T1000 (cell line): ENCODE measurements at regions not wholly inside any gene's neighbourhood (a gene's known extent, or its start where the extent isn't known, plus 50 kb on each side); places are given as distances from the start of the nearest gene placed in this dataset.
"Not testable (repeated sequence)": the region's sequence is repeated elsewhere in the genome, so short reads cannot be mapped to it uniquely, and the experiment has no call there.

Experiments used
- DNase-seq: peaks from one replicate; lab custom pipeline; 2025; ENCODE audit warnings: mixed read lengths; lab: John Stamatoyannopoulos, UW

- no peak for DNase-seq
Measured at GRCh38 chr12:114815026-114815795, 131.2 kb upstream of the TBX3 start.

GRCh38 chr12:114812858-114813761 is 129.1 kb upstream of the TBX3 start:
- no peak for DNase-seq

- DNase-seq, result no peak
Measured at GRCh38 chr12:114812384-114812783, 128.4 kb upstream of the TBX3 start.

- no peak for DNase-seq
Measured at GRCh38 chr12:114809097-114809496, 125.1 kb upstream of the TBX3 start.

GRCh38 chr12:114801381-114801780 is 117.4 kb upstream of the TBX3 start:
- not testable (repeated sequence) for DNase-seq

- not testable (repeated sequence) for DNase-seq
Measured at GRCh38 chr12:114800566-114800965, 116.6 kb upstream of the TBX3 start.

- DNase-seq, result no peak
Measured at GRCh38 chr12:114799574-114800487, 115.9 kb upstream of the TBX3 start.

GRCh38 chr12:114794049-114794558 is 110.1 kb upstream of the TBX3 start:
- DNase-seq, result no peak

GRCh38 chr12:114790276-114790675 is 106.3 kb upstream of the TBX3 start:
- no peak for DNase-seq

- DNase-seq, result no peak
Measured at GRCh38 chr12:114789821-114790220, 105.8 kb upstream of the TBX3 start.

- DNase-seq, result no peak
Measured at GRCh38 chr12:114789276-114789675, 105.3 kb upstream of the TBX3 start.

GRCh38 chr12:114784526-114784925 is 100.6 kb upstream of the TBX3 start:
- DNase-seq, result no peak

- DNase-seq, result no peak
Measured at GRCh38 chr12:114783089-114783618, 99.2 kb upstream of the TBX3 start.

GRCh38 chr12:114780746-114781399 is 96.9 kb upstream of the TBX3 start:
- no peak for DNase-seq

- DNase-seq, result no peak
Measured at GRCh38 chr12:114779647-114780046, 95.7 kb upstream of the TBX3 start.

- no peak for DNase-seq
Measured at GRCh38 chr12:114779186-114779585, 95.2 kb upstream of the TBX3 start.

- DNase-seq, result no peak
Measured at GRCh38 chr12:114776731-114777442, 92.9 kb upstream of the TBX3 start.

- DNase-seq, result no peak
Measured at GRCh38 chr12:114774699-114775098, 90.7 kb upstream of the TBX3 start.

GRCh38 chr12:114774197-114774596 is 90.2 kb upstream of the TBX3 start:
- DNase-seq, result no peak

- DNase-seq, result no peak
Measured at GRCh38 chr12:114770323-114770722, 86.3 kb upstream of the TBX3 start.
